NCI-H2029 (cell line): ENCODE measurements at regions not wholly inside any gene's neighbourhood (a gene's known extent, or its start where the extent isn't known, plus 50 kb on each side); places are given as distances from the start of the nearest gene placed in this dataset.

Experiments
- DNase-seq: peaks from one replicate; lab custom pipeline; 2025; lab: John Stamatoyannopoulos, UW

DNA sequence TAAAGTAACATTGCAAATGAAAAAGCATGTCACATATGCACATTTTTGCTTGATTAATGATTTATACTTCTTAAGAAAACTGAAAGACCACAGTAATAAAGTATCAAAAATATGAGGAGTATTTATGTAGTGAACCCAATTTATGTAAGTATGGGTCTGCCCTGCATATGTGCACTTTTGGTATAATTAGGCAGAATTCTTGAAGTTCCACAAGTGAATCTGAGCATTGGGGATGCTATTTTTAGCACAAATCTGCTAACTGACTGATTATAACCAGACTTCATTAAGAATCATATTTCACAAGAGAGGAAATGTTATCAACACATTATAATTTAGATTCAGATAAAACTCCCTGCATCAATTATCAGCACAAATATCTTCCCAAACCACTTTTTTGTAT, 407.1 kb upstream of the LRRC4C start:
- DNase-seq, result no peak

DNA sequence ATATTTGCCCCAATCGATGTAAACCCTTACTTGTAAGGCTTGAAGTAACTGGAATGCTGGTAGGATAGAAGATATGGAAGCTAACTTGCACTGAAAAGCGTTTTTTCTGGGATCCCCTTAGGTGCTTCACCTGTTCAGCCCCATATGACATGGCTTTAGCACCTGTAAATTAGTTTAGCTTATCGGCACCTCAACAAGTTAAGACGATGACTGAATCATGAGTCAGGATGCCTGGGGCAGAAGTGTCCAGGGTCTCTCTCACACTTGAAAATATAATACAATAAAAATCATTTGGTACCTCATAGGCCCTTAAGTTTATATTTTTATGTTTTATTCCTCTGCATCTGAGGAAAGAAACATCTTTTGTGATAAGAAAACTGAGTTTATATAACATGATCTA, 409.2 kb upstream of the LRRC4C start:
- DNase-seq, result no peak

DNA sequence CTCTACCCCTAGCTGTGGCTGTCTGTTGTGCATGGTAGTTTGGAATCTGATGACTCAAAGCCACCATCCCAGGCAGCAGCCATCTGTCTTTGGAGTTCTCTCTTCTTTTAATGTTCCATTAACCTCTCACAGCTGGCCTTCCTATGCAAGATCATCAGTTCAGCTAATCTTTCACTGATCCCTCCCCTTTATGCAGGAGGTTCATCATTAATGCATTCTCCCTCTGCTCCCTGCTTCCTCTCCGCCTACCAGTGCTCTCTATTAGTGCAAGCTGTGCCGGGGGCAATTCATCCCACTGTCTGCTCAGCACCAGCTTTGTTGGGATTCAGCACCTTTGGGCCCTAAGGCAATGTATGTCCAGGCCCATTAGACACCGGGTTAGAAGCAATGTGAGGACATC, 413.0 kb upstream of the LRRC4C start:
- no peak for DNase-seq

DNA sequence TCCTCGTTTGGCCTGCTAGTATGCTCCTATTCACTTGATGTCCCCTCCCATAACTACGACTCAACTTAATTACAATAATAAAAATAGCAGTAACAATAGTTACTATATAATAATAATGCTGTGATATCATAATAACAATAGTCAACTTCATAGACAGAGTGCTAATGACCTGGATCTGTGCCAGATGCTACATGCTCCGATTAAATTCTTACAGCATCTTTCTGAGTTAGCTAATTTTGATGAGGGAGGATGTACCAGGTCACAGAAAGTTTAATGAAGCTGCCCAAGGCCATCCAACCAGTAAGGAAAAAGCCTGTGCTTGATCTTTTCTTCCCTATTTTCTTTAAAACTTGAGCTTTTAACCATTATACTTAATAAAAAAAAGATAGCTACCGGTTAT, 413.4 kb upstream of the LRRC4C start:
- no peak for DNase-seq

DNA sequence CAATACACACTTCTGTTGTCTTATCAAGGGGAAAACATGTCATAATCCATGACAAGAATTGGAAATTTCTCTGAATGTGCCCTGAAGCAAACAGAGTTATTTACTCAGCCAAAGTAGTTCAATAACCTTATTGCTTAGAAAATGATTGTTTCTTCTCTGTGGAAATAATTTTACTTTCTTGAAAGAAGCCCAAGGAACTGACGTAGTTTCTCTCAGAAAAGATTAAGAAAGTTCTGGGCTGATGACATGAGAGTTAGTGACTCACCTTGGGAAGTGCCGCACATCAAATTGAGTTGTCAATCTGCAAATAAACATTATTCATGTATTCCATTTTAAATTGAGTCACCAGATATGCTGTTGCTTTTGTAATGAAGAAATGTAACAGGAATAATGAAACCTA, 418.6 kb upstream of the LRRC4C start:
- DNase-seq, result no peak

DNA sequence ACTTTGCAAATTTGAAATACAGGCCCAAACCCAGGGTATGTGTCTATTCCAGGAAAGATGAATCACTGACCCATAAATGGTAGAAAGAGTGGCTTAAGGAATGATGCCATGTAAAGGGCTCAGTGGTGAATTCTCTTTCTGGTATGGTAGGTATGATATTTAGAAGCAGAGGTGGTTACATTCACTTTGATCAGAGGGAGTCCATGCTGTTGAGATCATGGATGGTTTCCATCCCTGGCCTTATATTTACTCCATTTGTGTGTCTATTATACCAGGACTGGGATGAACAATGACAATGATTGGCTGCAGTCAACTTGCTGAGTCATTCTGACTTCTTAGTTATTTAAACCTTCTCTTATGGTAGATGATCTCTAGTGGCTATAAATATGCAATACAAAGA, 419.8 kb upstream of the LRRC4C start:
- DNase-seq, result no peak

DNA sequence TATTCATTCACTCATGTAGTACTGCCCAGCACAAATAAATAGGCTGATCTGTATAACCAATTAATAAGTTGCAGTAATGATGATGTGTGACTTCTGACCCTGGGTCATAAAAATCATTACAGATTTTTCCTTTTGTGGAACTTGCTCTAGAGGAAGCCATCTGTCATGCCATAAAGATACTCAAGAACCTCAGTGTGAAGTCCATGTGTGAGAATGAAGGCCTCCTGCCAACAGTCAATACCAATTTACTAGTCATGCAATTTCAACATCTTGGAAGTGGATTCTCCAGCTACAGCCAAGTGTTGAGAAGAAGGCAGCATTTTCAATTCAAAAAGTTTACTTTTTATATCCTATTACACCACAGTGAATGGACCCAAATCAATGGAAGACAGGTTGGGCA, 435.6 kb upstream of the LRRC4C start:
- no peak for DNase-seq

DNA sequence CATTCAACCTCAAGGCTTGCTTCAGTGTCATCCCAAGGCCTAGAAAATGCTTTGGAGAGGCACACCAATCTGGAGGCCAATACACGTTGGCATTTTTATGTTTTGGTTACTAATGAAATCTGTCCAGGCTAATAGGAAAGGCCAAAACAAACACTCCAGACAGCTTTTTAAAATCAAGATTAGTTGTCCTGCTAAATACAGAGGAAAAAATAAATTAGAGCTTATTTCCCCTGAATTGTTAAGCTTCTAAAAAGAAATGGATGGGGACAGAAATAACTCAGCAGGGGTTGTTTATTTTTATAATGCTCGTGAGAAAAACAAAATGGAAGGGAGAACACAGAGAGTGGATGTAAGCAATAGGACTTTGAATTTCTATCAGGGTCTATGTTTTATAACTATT, 438.5 kb upstream of the LRRC4C start:
- no peak for DNase-seq

DNA sequence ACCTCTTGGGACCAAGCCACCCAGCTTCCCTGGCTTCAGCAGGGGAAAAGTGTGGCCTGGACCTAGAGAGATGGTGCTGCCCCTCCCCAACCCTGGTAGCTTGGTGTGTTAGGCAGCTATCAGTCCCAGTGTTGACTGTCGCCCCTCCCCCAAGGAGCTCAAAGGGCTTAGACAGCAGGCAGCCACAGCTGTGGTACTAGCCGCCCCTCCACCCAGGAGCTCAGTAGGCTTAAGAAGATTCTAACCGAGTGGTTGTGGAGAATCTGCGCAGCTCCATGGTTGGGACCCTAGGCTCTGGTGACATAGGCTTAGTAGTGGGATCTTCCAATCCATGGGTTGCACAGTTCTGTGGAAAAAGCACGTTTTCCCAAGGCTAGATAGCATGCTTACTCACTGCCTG, 458.4 kb upstream of the LRRC4C start:
- DNase-seq, result no peak

DNA sequence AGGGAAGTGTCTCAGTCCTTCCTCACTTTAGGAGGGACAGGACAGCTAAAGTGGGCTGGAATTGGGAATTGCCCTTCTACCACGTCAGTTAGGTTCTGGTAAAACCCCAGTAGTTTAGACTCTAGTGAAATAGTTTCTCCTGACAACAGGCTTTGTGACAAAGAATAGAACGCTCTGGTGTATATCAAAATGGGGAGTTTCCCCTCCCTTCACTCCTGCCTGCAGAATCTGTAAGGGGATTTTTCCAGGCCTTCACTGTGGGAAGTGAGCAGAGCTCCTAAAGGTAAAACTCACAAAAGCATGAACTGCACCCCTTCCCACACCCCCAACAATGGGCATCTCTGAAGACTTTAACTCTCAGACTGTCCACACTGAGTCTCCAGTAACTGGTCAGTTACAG, 460.9 kb upstream of the LRRC4C start:
- DNase-seq, result no peak

DNA sequence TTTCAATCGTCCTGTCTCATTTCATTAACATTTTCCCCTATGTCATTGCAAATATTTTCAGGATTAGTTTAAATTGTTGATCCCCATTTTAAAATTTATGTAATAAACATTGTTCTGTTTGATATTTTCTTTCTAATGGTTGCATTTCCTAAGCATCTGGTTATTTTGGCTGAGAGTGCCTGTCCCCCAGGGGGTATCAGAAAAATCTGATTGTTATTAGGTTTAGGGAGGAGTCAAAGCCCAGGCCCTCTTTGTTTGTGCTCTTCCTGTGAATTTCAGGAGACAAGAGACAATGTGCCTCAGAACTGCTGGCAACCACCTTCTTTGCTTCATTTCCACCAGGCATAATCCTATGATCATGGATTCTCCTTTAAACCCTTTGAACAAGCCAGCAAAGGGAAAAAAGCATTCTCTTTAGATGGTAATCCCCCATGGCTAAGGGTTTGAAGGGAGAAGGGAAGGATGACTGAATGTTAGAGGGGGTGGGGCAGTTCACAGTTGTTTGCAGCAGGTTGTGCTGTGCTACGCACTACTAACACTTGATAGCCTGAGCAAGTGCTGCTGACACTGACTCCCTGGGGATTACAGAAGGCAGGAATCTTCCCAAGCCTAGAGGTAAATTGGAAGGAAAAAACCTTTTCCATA, 462.4 kb upstream of the LRRC4C start:
- DNase-seq, result no peak

DNA sequence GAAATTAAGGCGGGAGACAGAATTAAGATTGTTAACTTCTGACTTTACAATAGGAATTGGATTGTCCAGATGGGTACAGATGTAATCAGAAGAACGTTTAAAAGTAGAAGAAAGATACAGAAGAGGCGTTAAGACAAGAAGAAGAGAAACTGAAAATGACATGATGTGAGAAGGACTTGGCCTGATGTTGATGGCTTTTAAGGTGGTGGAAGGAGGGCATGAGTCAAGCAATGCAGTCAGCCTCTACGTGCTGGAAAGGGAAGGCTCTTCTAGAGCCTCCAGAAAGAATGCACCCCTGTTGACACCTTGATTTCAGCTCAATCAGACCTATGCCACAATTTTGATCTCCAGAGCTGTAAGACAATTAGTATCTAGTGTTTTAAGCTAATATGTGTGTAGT, 466.9 kb upstream of the LRRC4C start:
- DNase-seq, result no peak

DNA sequence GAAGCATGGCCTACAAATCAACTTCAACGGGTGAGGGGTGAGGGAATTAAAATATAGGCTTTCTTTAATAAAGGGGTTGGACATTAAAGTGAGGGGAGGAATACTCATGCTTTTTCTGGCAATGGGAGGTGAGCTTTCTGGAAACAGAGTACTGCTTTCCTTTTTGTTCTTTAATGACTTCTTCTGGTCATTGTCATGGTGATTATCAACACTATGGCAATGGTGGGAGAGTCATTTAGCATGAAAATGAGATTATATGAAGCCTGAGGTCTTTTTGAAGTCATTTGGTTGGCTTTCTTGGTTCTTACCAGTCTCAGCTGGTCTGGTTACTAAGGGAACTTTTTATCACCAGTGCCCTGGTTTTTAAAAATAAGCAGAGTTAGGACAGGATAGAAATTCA, 475.8 kb upstream of the LRRC4C start:
- DNase-seq, result no peak

DNA sequence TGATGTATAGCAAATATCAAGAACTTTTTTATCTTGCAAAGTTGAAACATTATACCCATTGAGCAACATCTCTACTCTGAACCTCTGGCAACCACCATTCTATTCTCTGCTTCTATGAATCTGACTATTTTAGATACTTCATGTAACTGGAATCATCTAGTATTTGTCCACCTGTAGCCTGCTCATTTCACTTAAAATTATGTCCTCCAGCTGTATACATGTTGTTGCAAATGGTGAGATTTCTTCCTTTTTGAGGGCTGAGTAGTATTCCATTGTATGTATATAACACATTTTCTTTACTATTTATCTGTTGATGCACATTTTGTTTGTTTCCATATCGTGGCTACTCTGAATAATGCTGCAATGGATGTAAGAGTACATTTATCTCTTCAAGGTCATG, 476.3 kb upstream of the LRRC4C start:
- DNase-seq, result no peak

DNA sequence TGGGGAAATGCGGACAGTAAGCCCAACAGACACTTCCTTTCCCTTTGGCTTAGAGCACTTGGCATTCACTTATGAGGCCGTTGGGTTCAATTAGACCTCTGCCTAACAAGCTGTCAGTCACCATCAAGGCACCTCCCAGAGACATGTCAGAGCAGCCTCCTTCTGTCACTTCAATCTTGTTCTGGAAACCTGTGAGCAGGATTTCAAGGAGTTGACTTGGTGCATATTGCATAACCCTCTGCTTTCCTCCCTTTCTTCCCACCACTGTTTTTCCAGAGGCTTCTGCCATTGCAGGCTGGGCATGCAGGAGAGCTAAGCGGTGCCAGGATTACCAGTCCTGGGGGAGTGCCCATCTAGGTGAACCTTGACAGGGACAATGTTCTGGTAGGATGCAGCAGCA, 484.2 kb upstream of the LRRC4C start:
- DNase-seq, result no peak

DNA sequence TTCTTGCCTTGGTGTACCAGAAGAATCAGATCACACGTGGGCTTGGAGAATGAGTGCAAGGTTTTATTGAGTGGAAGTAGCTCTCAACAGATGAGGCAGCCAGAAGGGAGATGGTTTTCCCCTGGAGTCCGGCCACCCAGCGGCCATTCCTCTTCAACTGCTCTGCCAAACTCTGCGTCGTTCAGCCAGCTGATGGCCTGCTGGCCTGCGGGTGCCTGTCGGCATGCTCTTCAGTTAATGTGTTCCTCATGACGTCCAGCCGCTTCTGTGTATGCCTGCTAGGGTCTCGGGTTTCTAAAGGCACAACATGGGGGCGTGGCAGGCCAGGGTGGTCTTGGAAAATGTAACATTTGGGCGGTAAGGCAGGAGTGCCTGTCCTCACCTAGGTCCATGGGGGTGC, 487.9 kb upstream of the LRRC4C start:
- DNase-seq, result no peak

DNA sequence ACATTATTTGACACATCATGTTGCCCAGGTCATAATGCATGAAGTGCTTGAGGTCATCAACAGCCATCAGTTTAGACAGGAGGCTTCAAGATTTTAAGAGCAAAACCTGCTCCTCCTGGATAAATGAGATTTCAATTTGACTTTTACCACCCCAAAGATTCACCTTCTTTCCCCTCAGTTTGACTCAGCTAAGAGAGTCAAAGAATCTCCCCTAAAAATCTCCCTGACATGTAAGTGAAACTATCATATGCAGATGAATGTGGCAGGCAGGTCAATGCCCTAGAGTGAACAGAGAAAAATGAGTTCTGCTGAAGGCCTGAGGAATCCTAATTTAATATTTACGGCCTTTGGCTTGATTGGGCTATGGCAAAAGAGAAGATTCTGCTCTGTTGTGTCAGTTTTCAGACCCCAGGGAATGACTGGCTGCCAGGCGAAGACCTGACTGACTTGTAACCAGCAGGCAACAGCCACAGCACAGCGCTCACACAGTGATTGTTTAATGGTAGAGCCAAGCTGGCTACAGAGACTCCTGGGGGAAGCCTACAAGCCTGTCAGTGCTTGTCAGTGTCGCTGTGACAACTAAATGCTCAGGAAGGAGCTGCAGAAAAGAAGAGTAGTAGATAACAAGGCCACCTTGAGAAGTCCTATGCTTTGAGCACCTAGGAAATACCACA, 491.2 kb upstream of the LRRC4C start:
- DNase-seq, result no peak

DNA sequence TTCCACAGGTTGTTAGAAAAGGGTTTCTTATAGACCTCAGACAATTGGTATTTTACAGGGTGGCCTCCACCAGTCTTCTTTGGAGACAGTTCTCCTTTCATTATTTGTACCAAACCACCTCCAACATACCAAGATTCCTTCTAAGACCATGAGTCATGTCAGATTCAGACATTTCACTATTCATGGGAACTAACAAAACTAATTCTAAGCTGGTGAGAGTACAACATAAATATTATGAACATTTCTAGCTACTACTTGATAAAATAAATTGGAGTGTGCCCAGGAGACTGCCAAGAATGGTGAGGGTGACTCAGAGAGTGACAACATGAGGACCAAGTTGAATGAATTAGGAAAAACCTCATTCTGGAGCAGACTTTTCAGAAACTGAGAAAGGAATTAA, 494.6 kb upstream of the LRRC4C start:
- no peak for DNase-seq

DNA sequence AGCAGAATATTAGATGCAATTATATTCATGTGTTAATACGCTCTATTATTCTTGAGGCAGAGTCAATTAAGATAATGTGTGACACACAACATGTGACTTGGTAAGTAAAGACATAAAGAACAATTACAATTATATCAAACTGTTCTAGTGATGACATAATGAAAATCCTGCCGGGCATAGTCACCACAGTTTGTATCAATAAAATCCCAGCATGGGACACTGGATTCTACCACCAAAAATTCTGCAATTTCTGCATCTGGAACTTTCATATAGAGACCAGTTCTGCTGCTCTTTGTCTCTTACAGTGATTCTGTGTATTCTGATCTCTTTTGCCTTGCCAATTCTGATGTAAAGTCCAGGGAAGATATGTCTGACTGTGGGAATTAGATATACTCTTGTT, 495.6 kb upstream of the LRRC4C start:
- no peak for DNase-seq

DNA sequence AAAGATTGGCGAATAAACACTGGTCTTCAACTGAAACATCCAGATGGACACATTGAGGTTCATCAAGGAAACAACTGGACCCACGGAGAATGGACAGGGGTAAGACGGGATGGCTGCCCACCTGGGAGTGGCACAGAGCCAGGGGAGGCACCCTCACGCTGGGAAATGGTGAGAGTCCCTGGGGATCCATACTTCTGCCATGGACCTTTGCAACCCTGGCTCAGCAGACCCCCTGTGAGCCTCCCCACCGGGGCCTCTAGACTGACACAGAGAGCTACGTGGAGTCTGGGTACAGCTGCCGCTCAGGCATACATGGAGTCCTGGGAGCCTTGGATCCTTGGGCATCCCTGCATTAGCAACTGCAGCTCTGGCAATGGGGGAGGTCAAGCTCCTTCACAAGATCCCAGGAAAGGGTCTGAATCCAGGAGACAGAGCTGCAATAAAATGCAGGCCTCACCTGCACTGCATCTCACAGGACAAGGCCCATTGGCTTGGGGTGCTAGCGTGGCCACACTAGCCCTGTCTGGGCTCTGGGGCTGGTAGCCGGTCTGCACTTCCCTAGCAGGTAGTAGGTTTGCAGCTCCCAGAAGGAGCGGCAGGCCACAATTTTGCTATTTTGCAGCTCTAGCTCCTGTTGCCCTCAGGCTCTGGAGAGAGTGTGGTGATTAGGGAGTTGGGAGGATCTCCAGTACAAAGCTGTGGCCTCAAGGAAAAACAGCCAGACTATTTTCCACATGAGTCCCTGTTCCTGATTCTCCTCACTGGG, 496.4 kb upstream of the LRRC4C start:
- DNase-seq, result no peak

DNA sequence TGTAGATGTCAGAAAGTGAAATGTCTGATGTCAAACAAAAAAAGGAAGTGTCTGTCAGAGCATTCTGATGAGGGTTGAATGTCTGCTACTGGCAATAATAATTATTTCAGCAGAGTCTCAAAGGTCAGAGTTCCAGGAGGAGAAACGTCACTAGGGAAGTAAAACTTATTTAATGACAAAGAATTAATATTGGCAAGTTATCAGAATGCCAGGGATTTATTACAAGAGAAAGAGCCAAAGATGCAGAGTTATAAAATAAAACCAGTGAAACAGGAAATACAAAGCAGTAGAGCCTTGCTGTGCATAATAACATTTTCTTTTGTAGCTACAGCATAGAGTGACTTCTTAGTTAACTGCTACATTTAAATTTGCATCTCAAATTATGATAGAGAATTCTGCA, 504.0 kb upstream of the LRRC4C start:
- DNase-seq, result no peak

DNA sequence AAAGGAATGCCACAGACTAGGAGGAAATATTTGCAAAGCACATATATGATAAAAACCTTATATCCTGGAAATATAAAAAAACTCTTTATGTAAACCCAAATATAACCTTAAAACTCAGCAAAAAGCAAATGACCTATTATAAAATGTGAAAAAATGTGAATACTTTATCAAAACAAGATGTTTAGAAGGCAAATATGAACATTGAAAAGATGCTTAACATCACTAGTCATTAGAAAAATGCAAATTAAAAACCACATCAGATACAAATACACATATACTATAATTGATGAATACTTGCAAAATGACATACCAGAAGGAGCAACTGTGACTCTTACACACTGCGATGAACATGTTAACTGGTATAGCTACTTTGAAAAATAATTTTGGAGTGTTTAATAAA, 511.2 kb upstream of the LRRC4C start:
- no peak for DNase-seq

DNA sequence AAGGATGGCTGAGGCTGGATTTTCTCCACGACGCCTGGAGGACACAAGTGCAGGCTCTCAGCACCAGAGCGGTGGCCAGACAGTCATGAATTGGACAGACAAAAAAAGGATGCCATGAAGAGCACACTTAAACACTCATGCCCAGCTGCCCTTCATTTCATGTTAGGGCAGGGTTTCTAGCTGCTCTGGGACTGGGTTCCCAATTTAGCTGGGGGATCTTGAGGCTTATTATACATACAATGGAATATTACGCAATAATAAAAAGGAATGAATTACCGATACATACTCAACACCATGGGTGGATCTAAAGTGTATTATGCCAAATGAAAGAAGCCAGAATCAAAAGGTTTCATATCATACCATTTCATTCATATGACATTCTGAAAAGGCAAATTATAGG, 512.1 kb upstream of the LRRC4C start:
- no peak for DNase-seq

DNA sequence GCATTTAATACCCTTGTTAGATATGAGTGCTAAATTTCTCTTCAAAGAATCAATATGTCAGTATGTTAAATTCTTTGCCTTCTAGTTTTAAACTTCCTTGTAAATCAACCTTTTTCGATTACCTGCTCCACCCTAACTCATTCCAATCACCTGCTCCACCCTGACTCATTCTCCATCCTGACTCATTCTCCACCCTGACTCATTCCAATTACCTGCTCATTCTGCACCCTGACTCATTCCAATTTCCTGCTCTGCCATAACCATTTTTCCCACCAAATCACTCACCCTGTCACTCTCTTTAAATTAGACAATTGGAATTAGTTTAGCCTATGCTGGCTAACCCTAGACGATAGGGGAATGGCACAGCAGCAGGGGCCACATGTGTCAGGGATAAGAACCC, 519.5 kb upstream of the LRRC4C start:
- no peak for DNase-seq
